ENCODE measurements at regions not wholly inside any gene's neighbourhood (a gene's known extent, or its start where the extent isn't known, plus 50 kb on each side); places are given as distances from the start of the nearest gene placed in this dataset.

DNA sequence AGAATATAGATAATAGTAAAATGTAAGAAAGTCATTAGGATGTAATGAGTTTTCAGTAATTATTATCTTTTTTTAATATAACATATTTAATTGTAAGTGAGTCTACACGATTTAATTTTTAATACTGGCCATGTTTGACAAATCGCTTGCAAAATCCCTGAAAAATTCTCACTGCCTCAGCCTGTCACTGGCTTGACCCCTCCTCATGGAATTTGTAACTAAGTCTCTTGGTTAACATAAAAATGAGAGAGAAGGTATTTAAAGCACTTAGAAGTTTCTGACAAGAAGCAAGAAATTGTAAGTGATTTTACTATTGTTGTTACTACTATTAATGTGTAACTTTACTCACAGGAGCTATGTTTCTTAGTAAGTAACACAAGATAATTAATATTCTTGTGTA lies 237.9 kb upstream of the GK2 start:
- DNase-seq (ENCODE audit: low read depth), result no peak
- TF ChIP-seq, protein P1, sequence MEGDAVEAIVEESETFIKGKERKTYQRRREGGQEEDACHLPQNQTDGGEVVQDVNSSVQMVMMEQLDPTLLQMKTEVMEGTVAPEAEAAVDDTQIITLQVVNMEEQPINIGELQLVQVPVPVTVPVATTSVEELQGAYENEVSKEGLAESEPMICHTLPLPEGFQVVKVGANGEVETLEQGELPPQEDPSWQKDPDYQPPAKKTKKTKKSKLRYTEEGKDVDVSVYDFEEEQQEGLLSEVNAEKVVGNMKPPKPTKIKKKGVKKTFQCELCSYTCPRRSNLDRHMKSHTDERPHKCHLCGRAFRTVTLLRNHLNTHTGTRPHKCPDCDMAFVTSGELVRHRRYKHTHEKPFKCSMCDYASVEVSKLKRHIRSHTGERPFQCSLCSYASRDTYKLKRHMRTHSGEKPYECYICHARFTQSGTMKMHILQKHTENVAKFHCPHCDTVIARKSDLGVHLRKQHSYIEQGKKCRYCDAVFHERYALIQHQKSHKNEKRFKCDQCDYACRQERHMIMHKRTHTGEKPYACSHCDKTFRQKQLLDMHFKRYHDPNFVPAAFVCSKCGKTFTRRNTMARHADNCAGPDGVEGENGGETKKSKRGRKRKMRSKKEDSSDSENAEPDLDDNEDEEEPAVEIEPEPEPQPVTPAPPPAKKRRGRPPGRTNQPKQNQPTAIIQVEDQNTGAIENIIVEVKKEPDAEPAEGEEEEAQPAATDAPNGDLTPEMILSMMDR (IDR thresholded peaks at IDR 0.05; ENCODE audit: low read depth, low read length, missing control alignments), result no peak
- H3K4me3 ChIP-seq (ENCODE audit: low read depth, low read length), result no peak overlapping the region

DNA sequence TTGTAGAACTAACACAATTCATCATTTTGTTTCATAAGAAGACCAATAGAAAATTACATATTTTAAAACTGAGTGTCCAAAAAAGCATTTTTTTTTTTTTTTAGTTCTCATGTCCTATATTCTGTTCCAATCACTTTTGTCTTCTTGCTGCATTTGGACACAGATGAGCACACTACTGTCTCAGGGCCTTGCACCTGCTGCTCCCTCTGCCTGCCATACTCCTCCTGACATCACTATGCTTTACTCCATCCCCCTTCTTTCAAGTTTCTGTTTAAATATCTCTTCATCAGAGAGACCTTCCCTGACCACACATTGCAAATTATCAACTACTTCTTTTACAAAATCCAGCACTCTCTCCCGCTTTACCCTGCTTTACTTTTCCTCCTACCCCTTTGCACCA lies 230.7 kb upstream of the GK2 start:
- H3K4me3 ChIP-seq (ENCODE audit: low read depth, low read length), result no peak overlapping the region
- TF ChIP-seq, protein P1 (IDR thresholded peaks at IDR 0.05; ENCODE audit: low read depth, low read length, missing control alignments), result no peak
- DNase-seq (ENCODE audit: low read depth), result no peak

DNA sequence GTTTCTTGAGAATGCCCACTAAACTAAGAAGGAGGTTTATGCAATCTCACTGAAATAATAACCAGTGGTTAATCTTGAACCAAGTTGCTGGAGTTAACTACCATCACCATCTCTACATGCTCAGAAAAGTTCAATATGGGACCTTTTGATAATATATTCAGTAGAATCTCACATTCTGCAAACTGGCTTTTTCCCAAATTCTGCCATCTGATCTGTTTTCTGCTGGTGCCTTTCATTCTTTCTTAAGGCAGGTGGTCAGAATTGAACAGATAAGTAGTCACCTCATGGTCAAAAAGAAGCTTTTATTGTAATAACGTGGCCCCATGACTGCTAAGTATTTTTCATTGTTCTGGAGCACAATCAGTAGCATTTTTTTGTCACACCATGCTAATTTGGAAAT lies 229.0 kb upstream of the GK2 start:
- H3K4me3 ChIP-seq (ENCODE audit: low read depth, low read length), result no peak overlapping the region
- DNase-seq (ENCODE audit: low read depth), result no peak
- TF ChIP-seq, protein P1 (IDR thresholded peaks at IDR 0.05; ENCODE audit: low read depth, low read length, missing control alignments), result no peak

DNA sequence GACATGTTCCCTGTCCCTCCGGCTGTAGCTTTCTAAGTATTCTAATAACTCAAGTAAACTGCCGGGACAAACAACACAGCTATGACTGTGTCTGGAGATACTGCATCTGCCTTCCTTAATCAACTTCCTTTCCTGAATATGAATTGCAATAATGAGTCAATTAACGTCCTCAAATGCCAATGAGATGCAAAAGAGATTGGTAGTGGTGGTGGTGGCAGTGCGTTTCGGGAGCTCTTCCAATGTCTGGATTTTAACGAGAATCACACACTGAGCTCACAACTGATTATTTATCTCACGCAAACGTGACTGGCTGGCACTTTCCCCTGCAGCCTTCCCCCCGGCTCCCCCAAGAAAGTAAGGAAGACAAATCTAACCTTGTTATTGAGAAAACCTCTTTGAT lies 226.1 kb upstream of the GK2 start:
- TF ChIP-seq, protein P1 (IDR thresholded peaks at IDR 0.05; ENCODE audit: low read depth, low read length, missing control alignments), result no peak
- no peak for DNase-seq (ENCODE audit: low read depth)
- H3K4me3 ChIP-seq (ENCODE audit: low read depth, low read length), result no peak overlapping the region

DNA sequence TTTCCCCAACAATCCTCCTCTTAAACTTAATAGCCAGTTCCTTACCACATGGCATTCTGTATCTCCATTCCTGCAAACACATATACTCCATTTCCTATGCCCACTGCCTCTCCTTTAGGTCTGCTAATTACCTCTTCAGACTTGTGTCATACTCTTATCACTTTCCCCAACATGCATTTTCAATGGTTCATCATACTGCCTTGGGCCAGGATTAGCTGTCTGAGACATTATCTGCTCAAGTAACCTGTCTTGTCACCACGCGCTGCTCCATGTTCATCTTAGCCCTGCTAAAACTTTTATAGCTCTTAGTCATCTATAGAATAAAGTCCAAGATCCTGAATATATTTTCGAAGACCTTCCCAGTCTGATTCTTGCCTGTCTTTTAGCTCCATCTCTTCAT lies 224.1 kb upstream of the GK2 start:
- DNase-seq (ENCODE audit: low read depth), result no peak
- TF ChIP-seq, protein P1 (IDR thresholded peaks at IDR 0.05; ENCODE audit: low read depth, low read length, missing control alignments), result no peak
- no peak overlapping the region for H3K4me3 ChIP-seq (ENCODE audit: low read depth, low read length)

DNA sequence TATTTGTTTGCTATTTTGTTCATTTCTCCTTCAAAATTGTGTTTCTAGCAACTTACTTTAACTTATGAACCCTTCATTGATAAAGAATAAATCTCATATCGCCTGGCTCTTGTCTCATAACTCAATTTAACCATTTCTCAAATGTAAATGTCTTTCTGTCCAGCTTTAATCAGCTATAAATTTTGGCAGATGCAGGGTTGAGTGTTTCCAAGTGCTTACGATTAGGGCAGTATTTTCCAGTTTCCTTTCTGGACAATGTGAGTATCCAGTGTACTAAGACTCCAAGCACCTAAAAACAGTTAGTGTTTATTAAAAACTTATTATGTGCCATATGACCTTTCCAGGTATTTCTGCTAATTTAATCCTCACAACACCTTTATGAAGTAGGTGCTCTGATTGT lies 218.6 kb upstream of the GK2 start:
- TF ChIP-seq, protein P1 (IDR thresholded peaks at IDR 0.05; ENCODE audit: low read depth, low read length, missing control alignments), result no peak
- no peak overlapping the region for H3K4me3 ChIP-seq (ENCODE audit: low read depth, low read length)
- no peak for DNase-seq (ENCODE audit: low read depth)

DNA sequence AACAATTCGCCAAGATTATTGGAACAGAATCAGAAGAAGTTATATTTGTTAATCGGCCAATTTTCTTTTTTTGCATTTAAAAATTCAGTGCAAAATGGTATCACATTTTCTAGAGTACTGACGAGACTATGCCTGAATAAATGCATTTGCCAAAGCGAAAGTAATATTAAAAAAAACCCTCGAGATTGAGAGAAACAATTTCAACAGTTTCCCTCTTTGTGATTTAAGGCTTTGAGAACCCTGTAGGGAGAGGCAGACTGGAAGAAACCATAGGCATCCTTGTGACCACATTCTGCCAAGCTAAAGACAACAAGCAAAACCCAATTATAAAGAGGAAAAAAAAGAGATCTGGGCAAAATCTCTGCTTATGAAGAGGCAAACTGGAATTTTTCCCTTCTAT lies 218.1 kb upstream of the GK2 start:
- TF ChIP-seq, protein P1 (IDR thresholded peaks at IDR 0.05; ENCODE audit: low read depth, low read length, missing control alignments), result no peak
- DNase-seq (ENCODE audit: low read depth), result no peak
- H3K4me3 ChIP-seq (ENCODE audit: low read depth, low read length), result no peak overlapping the region

Data from GM12864 (cell line).